GM18907 (cell line): ENCODE measurements at regions not wholly inside any gene's neighbourhood (a gene's known extent, or its start where the extent isn't known, plus 50 kb on each side); places are given as distances from the start of the nearest gene placed in this dataset.

Experiments
- ATAC-seq: cut with Tn5 transposase; IDR thresholded peaks from one replicate; pipeline ENCODE4 v1.9.1; 2021; ENCODE audit warnings: mild to moderate bottlenecking, moderate library complexity; ENCODE audit not compliant: unreplicated experiment

DNA sequence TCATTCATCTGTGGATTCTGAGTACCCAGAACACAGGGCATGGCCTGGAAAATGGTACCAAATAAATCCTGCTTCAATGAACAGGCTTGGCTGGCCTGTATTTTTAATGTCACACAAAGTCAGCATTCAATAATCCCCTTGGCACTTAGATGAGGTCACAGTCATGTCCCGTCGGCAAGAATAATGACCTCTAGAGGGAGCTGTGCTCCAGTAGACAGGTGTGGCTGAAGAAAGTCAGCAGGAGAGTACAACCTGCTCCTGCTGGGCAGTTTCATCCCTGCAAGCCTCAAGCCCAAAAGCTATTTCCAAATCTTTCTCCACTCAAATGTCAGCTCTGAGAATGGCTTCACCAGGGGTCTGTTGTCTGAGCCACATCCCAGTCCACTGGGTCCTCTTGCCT, 404.0 kb upstream of the F9 start:
- ATAC-seq: peak; percentile 75

DNA sequence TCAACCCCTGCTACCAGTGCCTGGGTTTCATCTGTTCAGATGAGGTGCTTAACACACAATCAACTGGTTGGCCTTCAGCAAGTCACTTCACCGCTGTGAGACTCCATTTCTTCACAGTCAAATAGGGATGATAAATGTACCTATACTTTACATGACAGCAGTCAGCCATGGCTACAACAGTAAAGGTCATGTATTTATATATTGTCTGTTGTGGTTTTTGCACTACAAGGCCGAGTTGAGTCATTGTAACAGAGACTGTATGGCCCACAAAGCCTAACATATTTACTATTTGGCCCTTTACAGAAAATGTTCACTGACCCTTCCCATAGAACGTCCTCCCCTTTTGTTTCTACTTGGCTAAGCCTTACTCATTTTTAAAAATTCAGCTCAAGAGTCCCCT, 404.6 kb upstream of the F9 start:
- ATAC-seq: no peak

DNA sequence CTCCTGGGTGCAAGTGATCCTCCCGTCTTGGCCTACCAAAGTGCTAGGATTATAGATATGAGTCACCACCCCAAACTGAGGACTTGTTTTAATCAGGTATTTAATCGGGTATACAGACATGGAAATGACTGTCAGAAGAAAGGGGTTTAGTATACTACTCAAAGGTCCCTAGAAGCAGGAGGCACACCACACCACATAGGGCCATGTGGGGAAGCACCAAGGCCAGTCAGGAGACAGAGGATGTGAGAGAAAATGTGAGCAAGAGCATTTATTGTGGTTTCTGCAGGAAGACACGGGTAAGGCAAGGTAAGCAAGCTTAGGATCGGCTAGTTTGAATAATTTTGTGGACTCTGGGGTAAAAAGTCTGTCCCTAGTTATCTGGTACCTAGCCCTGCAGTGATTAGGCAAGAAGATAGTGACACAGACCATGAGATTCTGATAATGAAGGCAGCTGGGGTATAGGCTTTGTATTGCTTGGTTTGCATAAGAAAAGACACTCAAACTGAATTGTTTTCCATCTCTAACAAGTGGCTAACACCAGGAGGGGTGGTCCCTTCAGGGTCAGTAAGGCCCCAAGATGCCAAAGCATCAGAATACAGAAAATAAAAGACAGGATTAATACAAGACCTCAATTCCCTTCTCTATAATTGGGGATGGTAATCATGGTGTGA, 408.8 kb upstream of the F9 start:
- no peak for ATAC-seq

DNA sequence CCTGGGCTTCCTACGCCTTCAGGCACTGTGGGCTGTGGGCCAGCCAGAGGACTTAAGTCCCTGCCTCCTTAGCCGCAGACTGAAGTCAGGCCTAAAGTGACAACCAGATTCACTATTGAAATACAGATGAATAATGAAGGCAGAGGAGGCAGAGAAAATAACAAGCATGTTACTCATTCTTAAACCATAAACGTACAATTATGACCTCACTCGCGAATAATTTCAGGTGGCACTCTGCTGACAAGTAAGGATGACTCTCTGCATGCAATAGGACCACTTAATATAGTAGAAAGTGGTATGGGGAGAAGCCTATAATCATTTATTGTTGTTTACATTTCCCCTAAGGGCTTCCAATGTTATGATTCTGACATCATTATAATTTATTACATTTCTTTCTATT, 409.2 kb upstream of the FGF13 start:
- no peak for ATAC-seq

DNA sequence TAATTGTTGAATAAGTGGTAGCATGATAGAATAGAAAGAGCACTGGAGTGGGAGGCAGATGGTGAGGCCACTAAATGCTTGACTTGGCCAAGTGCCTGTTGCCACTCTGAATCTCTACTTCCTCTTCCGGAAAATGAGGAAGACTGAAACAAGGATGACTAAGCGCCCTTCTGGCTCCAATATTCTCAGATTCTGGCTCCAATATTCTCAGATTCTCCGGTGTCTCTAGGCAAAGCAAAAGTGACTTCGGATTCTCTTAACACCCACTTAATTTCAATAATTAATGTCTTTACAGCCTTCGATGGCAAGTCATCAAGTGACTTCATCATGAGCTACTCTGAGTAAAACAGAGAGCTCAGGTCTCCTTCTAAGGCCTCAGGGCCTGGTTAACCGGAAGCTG, 402.2 kb upstream of the FGF13 start:
- no peak for ATAC-seq

DNA sequence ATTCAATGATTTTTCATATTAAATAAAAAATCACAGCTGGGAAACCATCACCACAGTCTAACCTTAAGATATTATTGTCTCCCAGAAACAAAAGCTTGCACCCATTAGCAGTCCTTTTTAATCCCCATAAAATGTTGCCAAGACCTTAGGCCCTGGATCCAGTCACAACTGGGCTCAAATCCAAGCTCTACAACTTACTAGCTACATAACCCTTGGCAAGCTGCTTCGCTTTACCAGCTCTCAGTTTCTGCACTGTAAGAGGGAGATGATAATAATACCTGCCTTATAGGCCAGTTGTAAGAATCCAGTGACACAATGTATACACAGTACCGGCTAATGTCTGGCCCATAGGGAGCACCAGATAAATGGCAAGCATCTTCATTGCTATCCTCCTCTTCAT, 400.9 kb upstream of the FGF13 start:
- ATAC-seq: no peak

DNA sequence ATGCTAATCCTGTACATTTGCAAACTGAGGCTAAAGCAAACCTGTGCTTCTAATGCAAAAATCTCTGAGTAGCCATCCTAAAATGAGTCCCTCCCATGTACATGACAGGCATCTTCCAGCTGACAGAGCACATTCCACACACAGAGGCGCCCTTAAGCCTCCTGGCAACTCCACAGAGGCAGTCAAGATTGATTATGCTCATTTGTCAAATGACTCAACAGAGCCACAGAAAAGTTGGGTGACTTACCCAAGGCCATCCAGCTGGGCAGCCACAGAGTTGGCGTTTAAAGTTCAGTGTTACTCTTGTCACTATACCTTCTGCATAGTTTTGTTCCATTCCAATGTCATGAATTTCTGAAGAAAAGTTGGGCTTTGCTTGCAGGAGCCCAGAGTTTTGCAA, 394.6 kb upstream of the FGF13 start:
- no peak for ATAC-seq

DNA sequence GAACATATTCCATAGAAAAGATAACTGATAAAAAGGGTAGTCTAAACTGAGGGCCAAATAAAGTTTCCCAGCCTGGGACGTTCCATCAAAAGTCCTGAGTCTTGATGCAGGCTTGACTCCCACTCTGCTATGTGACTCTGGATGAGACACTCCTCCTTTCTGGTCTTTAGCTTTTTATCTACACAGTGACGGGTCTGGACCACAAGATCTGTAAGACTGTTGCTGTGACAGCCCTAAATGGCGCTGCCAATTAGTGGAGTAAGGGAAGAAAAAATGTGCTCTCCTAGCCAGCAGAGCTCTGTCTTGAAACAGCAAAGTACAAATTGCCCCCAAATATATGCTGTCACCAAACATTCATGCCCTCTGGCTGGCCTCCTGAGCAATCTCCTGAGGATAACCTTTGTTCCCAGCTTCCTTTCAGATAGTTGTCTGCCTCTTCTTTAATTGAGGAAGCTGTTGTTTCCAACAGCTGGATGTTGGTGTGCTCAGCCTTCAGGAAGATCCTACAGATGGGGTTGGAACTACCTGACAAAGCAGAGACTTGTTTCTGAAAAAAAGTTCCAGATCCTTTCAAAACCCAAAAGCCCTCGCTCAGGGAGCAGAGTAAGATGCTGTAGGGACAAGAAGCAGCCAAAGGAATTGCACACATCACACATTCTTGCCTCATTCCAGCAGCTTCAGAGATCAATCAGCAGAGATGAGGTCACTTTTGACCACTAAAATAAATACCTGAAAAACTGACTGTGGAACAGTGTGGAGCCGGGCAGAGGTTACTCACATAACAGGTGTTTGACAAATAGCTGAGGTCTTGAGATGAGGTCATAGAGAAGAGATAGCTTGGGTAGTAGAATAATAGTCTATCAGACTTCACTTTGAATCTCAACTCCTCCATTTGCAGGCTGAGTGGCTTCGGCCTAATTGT, 383.4 kb upstream of the FGF13 start:
- ATAC-seq: no peak

DNA sequence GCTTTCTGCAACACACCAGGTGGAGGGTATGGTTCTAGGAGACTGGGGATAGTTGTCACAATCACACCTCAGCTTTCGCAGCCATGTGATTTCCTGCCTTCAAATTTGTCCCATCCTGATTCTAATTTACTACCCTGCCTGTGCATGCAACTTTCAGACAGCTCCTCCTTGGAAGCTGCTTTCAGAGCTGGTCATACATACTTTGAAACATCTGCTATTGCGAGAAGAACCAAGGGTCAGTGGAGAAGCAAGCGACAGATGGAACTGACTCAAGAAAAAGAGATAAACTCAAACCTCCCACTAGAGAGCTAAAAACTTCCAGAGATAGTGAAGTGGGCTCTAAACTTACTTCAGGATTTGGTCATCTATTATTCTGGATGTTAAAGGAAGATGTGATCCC, 381.7 kb upstream of the FGF13 start:
- no peak for ATAC-seq

DNA sequence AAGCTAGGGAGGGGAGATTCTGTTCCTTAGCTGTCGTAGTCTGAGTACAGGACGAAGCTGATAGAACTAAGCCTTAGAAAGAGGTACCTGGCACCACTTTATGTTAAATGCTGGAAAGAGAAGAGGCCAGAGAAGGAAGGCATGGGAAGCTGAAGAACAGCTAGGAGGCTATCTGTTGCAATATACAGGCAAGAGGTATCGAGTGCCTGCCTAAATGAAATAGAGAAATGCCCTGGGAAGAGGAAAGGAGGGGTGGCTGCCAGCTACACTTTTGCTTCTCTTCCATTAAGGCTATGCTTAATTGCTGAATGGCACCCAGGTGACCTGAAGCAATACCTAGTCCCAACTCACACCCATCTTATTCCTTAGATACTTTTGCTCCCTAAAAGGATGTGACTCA, 380.4 kb upstream of the FGF13 start:
- ATAC-seq: no peak

DNA sequence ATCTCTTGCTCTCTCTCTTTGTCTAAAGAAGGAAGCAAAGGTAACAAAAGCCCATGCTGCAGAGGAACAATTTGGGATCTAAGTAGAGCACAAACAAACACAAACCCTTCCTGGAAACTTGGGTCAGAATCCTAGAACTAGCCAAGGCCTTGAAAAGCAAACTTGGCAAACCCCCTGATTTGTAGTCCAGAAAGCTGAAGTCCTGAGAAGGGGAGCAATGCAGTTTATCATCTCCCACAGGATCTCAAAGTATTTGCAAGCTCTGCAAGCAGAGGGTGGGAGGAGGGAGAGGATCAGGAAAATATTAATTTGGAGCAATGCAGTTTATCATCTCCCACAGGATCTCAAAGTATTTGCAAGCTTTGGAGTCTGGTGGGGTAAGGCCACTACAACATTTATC, 379.5 kb upstream of the FGF13 start:
- ATAC-seq: no peak

DNA sequence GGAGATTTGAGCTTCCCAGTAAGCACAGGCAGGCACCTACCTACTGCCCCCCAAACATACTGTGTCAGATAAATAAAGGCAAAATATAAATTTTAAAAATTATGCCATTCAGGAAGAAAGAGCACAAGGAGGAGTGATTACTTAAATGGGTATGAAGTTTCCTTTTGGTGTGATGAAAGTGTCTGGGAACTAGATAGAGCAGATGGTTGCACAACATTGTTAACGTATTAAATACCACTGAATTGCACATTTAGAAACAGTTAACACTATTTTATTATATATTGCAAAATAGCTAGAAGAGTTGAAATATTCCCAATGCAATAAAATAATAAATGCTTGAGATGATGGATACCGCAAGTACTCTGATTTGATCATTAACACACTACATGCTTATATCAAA, 374.7 kb upstream of the FGF13 start:
- ATAC-seq: no peak

DNA sequence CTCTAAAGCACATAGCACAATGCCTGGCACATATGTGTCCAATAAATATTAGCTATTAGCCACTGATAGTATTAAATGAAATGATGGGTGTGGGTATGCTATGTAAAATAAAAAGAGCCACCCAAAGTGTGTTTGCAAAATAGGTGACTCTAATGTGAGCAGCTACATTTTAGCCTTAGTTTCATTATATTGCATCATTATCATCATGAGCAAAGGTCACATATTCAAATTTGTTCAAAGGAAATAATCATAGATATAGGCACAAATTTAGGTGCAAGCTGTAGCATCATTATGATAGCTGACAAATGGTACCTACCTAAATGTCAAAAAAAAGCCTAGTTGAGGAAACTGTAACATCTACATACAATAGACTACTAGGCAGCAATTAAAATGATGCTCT, 373.9 kb upstream of the FGF13 start:
- ATAC-seq: no peak

DNA sequence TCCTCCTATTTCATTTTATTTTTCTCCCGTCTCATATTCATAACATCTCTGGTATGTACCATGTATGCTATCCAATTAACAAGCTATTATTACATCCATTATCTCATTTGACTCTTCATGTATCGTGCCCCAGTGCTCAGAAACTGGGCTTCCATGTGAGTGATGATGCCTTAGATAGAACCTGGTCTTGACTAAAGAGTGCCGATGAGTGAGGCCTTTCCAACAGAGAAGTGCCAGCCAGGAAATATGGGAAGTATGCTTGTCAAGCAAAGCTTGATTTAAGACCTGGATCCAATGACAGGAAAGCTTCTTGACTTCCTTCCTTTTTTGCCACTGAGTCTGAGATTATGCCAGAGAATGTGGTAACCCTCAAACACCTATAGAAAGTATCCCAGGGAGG, 371.7 kb upstream of the FGF13 start:
- no peak for ATAC-seq

DNA sequence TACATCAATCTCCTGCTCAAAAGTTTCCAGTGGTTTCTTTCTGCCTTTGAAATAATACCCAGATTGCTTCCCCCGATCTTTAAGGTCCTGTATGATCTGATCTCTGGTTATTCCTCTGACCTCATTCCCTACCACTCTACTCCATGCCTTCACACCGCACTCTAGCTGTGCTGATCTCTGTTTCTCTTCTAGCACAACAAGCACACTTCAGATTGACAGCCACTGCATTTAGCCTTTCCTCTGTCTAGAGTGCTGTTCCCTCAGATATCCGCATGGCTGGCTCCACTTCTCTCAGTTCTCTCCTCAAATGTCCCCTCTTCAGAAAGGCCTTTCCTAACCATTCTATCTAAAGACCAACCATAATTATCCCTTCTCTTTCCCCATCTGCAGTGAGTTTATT, 370.4 kb upstream of the FGF13 start:
- ATAC-seq: no peak

DNA sequence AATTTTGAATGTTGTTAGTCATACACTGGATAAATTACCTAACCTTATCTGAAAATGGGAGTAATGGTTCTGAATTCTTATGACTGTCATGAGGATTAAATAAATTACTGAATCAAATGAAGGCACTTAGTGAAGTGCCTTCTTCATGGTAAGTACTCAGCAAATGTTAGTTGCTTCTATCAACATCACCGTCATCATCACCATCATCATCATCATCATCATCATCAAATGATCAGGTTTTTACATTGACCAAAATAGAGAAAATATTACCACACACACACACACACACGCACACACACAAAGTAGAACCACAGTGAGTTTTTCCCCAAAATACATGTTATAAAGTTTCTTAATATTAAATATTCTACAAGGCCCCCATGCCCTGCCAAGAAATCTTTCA, 368.3 kb upstream of the FGF13 start:
- no peak for ATAC-seq

DNA sequence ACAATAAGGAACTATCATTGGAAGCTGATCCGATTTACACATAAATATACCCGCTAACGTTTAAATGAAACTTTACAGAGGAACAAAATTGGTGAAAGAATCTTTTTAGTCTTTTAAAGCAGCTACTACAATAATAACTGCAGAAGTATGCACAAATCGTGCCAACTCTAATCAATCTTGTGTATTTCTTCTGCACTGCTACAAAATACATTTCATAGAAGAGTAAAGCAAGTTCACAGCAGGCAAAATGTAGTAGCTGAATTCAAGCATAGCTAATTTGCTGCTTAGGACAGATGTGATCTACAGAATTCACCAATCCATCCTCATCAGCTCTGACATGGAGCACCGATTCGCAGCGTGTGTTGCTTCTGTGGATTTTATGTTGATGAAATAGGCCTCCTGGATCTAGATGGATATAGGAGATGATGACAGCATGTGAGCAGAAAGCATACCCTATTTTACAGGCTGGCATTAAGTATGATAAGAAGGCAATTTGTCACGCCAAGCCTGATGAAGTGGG, 367.3 kb upstream of the FGF13 start:
- no peak for ATAC-seq

DNA sequence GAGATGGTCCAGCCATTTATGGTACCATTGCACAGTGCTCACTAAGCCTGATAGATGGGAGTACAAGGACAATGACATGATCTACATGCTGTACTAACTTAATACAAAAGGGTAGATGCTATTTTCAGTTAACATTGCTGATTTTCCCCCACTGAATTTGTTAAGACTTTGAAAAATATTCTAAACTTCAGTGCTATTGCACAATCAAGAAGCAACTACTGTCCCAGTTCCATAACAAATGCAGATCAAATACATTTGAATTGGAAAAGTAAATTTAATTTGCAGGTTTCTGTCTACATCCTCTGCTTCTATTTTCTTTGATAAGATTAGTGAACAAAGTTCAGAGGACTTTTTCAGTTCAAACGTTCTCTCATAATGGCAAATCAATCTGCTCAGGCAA, 366.8 kb upstream of the FGF13 start:
- no peak for ATAC-seq

DNA sequence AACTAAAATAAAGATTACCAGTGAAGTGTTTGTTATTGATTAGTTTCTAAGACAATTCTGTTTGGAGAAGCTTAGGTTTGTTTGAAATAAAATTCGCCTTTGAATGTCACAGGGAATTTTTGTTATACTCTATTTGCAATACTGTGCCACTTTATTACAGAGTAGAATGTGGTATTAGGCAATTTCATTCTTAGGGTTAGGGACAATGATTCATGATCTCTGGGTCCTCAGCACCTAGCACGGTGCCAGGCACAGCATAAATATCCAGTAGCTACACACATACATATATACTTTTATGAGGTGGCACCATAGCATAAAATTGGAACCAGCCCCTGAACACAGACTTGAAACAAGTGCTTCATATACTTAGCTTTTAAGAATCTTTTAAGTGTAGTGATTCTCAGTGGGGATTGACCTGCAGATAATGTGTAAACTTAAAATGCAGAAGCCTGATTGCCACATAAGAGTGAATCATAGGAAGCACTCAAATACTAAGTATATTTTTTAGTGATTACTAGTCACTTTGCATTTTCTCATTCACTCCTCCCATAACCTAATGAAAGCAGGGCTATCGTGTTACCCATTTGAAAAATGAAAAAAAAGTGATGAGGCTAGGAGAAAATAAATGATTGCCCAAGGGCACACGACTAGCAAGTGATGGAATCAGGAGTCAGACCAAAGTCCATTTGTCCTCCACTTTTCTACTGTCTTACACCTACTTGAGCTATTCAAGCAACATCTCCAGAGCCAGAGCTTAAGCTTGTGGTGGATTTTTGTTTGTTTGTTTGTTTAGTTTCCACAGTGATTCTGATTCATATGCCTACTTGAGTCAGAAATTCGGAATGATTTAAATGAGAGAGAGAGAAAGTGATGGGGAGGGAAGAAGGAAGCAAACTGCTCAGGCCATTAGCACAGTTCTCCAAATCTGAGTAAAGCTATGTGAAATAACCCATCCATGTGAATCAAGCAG, 366.0 kb upstream of the FGF13 start:
- ATAC-seq: no peak

DNA sequence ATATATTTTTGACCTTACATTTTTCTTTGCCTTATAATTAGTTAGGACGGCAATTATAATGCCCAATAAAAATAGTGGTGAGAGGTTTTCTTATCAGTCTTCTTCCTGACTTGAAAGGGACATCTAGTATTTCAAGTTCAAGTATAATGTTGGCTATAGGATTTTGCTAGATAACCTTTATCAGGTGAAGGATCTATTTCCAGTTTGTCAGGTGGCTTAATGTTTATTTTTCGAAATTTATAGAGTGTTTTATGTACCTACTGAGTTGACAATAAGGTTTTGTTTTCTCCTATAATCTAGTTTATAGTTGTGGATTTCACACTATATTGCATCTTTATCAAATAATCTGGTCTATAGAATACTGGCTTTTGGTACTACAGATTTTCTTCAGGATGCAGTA, 351.8 kb upstream of the FGF13 start:
- no peak for ATAC-seq

DNA sequence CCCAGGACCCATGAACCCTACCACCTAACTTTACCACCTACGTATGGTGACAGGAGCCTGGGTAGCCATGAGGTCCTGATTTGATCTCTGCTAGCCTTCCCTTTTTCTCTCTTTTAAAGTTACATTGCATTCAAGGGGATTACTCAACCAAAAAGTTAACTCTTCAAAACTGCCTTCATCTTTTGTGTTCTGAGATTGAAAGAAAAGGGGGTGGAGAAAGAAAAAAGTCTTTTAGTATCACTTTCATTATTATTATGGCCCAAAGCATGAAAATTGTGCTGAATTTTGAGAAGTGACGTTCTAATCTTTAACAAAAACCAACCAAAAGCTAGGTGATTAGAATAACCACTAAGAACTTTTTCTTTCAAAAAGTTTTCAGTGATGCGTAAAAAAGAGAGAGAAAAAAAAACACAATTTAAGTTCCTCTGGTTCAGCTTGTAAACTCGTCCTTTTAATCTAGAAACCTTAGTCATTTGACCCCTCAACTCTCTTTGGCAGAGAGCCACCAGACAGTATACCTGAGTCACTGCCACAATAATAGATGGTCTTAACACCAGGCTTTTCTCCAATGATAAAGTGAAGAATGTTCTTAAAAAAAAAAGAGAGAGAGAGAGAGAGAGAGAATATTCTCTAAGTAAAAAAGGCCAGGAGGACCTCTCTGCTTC, 347.4 kb upstream of the FGF13 start:
- no peak for ATAC-seq
